ENCODE measurements at regions not wholly inside any gene's neighbourhood (a gene's known extent, or its start where the extent isn't known, plus 50 kb on each side); places are given as distances from the start of the nearest gene placed in this dataset.
"Not testable (repeated sequence)": the region's sequence is repeated elsewhere in the genome, so short reads cannot be mapped to it uniquely, and the experiment has no call there.

GRCh38 chr7:41436139-41436538, 266.8 kb downstream of the INHBA start:
- no peak for DNase-seq

GRCh38 chr7:41435020-41435419, 267.9 kb downstream of the INHBA start:
- DNase-seq: not testable (repeated sequence)

- no peak for DNase-seq
These were observed 271.2 kb downstream of the INHBA start for GRCh38 chr7:41431671-41432070.

GRCh38 chr7:41428381-41428780, 274.5 kb downstream of the INHBA start:
- no peak for DNase-seq

- no peak for DNase-seq
These were observed 277.0 kb downstream of the INHBA start for GRCh38 chr7:41425926-41426325.

GRCh38 chr7:41421056-41421455, 281.8 kb downstream of the INHBA start:
- DNase-seq: no peak

- DNase-seq: no peak
These were observed 282.5 kb downstream of the INHBA start for GRCh38 chr7:41420421-41420820.

GRCh38 chr7:41418337-41418736, 284.6 kb downstream of the INHBA start:
- no peak for DNase-seq

GRCh38 chr7:41416208-41416595, 286.7 kb downstream of the INHBA start:
- DNase-seq: no peak

- DNase-seq: no peak
These were observed 287.3 kb downstream of the INHBA start for GRCh38 chr7:41415471-41416207.

- no peak for DNase-seq
These were observed 287.8 kb downstream of the INHBA start for GRCh38 chr7:41415051-41415450.

GRCh38 chr7:41404375-41405074, 298.4 kb downstream of the INHBA start:
- no peak for DNase-seq

- DNase-seq: no peak
These were observed 299.6 kb downstream of the INHBA start for GRCh38 chr7:41403291-41403690.

- DNase-seq: no peak
These were observed 301.1 kb downstream of the INHBA start for GRCh38 chr7:41401833-41402232.

- no peak for DNase-seq
These were observed 303.7 kb downstream of the INHBA start for GRCh38 chr7:41399171-41399570.

GRCh38 chr7:41391818-41392217, 311.1 kb downstream of the INHBA start:
- no peak for DNase-seq

GRCh38 chr7:41388933-41389332, 314.0 kb downstream of the INHBA start:
- not testable (repeated sequence) for DNase-seq

GRCh38 chr7:41385996-41386395, 316.9 kb downstream of the INHBA start:
- DNase-seq: no peak

GRCh38 chr7:41384418-41384817, 318.5 kb downstream of the INHBA start:
- DNase-seq: no peak

- no peak for DNase-seq
These were observed 319.3 kb downstream of the INHBA start for GRCh38 chr7:41383596-41383995.

- DNase-seq: no peak
These were observed 324.7 kb downstream of the INHBA start for GRCh38 chr7:41378156-41378555.

GRCh38 chr7:41375582-41375981, 327.3 kb downstream of the INHBA start:
- DNase-seq: no peak

Data from nucleus accumbens (tissue), 56 donors.